Activated CD8-positive, alpha-beta T cell treated with anti-CD3 and anti-CD28 coated beads, Interleukin-2, amount 10 ng/mL, durations not matched to agents 7 days and 5 days (primary cell): ENCODE measurements at regions not wholly inside any gene's neighbourhood (a gene's known extent, or its start where the extent isn't known, plus 50 kb on each side); places are given as distances from the start of the nearest gene placed in this dataset.

Experiments
- ATAC-seq: fragments of 150-1000 bp; cut with Tn5 transposase; one replicate; pipeline ENCODE4 v1.10.0; 2021; ENCODE audit warnings: moderate library complexity
- CTCF ChIA-PET: fragments of 350-600 bp; sonication (Branson Sonifier 250); formaldehyde crosslinking; loops from one replicate; lab custom pipeline; 2021; ENCODE audit warnings: antibody characterized with exemption; lab: Charles Lee
- POLR2A ChIA-PET: fragments of 350-600 bp; sonication (Branson Sonifier 250); formaldehyde crosslinking; loops from one replicate; lab custom pipeline; 2021; ENCODE audit warnings: antibody characterized with exemption; lab: Charles Lee
- DNase-seq: peaks from one replicate; pipeline ENCODE4 v3.0.0-alpha.2; 2020
- H3K27ac Mint-ChIP-seq: one replicate; pipeline ENCODE4 v1.8.0; 2021; ENCODE audit warnings: mild to moderate bottlenecking, mixed read lengths
- H3K27me3 Mint-ChIP-seq: one replicate; pipeline ENCODE4 v1.8.0; 2021; ENCODE audit warnings: low read depth, mixed read lengths
- H3K36me3 Mint-ChIP-seq: one replicate; pipeline ENCODE4 v1.8.0; 2021; ENCODE audit warnings: low read depth, mixed read lengths
- H3K4me1 Mint-ChIP-seq: one replicate; pipeline ENCODE4 v1.8.0; 2021; ENCODE audit warnings: low read depth, mixed read lengths
- H3K4me3 Mint-ChIP-seq: one replicate; pipeline ENCODE4 v1.8.0; 2021; ENCODE audit warnings: mild to moderate bottlenecking, mixed read lengths
- H3K9me3 Mint-ChIP-seq: one replicate; pipeline ENCODE4 v1.8.0; 2022; ENCODE audit warnings: mixed read lengths; ENCODE audit not compliant: insufficient read depth

DNA sequence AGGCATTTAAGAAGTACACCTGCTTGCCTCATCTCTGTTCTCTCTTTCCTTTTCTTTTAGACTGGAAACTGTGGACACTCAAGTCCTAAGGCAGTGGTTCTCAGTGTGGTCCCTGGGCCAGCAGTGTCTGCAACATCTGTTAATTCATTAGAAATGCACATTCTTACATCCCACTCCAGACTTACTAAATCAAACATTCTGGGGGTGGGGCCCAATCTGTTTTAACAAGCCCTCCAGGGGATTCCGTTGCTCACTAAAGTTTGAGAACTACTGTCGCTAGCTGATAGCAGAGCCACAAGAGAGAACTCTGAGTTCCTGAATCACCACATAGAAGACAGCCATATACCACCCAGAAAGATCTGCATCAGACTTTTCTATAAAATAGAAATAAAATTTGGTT is 430.6 kb downstream of the BCOR start:
- Mint-ChIP-seq H3K4me3 (no peak overlapping the region), H3K9me3 (no peaks in the 10 kb centered on the region), H3K36me3 (no peaks in the 10 kb centered on the region), H3K4me1 (no peaks in the 10 kb centered on the region), H3K27me3 (no peaks in the 10 kb centered on the region), H3K27ac (no peak overlapping the region)
- POLR2A ChIA-PET: no interaction called here
- ATAC-seq (no peak), DNase-seq (no peak)
- CTCF ChIA-PET: no interaction called here

- CTCF ChIA-PET: no interaction called here
- Mint-ChIP-seq H3K27me3 (no peaks in the 10 kb centered on the region), H3K4me1 (no peaks in the 10 kb centered on the region), H3K27ac (no peak overlapping the region), H3K4me3 (no peak overlapping the region), H3K9me3 (no peaks in the 10 kb centered on the region), H3K36me3 (no peaks in the 10 kb centered on the region)
- POLR2A ChIA-PET: no interaction called here
- DNase-seq: no peak
- no peak for ATAC-seq
These were observed 429.8 kb downstream of the BCOR start for GRCh38 chrX:39667736-39668482.

DNA sequence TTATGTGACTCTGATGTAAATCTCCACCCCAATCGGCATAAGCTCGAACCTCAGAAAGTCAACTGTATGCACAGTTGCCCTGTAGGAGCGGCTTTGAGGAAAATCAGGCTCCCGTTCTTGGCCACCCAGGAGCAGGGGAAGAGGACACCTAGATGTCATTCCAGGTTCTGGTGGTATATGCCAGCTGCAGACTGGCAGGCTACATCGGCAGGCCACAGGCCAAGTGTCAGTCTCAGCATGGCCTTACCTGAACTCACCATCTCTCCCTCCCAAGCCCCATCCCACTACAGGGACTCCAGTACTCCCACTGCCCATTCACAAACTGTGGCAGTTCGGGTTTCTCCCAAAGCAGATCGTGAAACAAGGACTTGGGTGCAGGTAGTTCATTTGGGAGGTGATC is 428.1 kb downstream of the BCOR start:
- no peaks in the 10 kb centered on the region for H3K36me3 Mint-ChIP-seq
- H3K4me3 Mint-ChIP-seq: no peak overlapping the region
- H3K4me1 Mint-ChIP-seq: no peaks in the 10 kb centered on the region
- H3K27ac Mint-ChIP-seq: no peak overlapping the region
- POLR2A ChIA-PET: no interaction called here
- no peaks in the 10 kb centered on the region for H3K27me3 Mint-ChIP-seq
- no peaks in the 10 kb centered on the region for H3K9me3 Mint-ChIP-seq
- ATAC-seq (no peak), DNase-seq (no peak)
- CTCF ChIA-PET: no interaction called here

DNA sequence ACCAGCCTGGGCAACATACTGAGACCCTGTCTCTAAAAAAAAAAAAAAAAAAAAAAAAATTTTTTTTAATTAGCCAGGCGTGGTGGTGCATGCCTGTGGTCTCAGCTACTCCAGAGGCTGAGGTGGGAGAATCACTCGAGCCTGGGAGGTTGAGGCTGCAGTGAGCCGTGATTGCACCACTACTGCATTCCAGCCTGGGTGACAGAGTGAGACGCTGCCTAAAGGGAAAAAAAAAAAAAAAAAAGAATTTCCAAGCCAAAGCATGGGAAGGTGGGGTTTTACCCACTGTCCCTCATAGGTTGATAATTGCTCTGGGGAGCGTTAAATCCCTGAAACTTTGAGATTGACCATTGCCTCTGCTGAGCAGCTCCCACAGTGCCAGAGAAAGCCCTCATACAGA is 427.5 kb downstream of the BCOR start:
- no peaks in the 10 kb centered on the region for H3K9me3 Mint-ChIP-seq
- ATAC-seq (no peak), DNase-seq (no peak)
- H3K27me3 Mint-ChIP-seq: no peaks in the 10 kb centered on the region
- H3K27ac Mint-ChIP-seq: no peak overlapping the region
- H3K4me1 Mint-ChIP-seq: no peaks in the 10 kb centered on the region
- ChIA-PET CTCF (no interaction called here), POLR2A (no interaction called here)
- no peak overlapping the region for H3K4me3 Mint-ChIP-seq
- no peaks in the 10 kb centered on the region for H3K36me3 Mint-ChIP-seq

DNA sequence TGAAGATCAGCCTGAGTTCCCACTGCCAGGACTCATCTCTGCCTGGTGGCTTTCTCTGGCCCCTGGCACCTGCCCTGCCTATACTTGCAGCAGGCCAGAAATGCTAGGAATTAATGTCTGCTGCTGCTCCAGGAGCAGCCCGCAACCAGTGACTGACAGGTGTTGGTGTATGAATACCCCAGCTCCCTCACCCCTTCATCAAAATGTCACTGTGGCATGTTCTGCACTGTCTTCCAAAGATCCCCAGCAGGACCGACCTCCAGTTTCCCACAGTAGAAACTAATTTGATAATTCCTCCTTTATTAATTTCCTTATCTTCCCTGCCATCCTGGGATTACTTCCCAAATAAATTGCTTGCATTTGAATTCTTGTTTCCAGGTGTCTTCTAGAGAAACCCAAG is 425.4 kb downstream of the BCOR start:
- Mint-ChIP-seq H3K27ac (no peak overlapping the region), H3K36me3 (no peaks in the 10 kb centered on the region), H3K27me3 (no peaks in the 10 kb centered on the region), H3K9me3 (no peaks in the 10 kb centered on the region), H3K4me1 (no peaks in the 10 kb centered on the region), H3K4me3 (no peak overlapping the region)
- DNase-seq (no peak), ATAC-seq (no peak)
- ChIA-PET POLR2A (interaction anchor here (0.6 kb wide), 1 partner anchor 721 kb away, joined by 3 read pairs; no protein-coding TSS in a partner anchor), CTCF (no interaction called here)

DNA sequence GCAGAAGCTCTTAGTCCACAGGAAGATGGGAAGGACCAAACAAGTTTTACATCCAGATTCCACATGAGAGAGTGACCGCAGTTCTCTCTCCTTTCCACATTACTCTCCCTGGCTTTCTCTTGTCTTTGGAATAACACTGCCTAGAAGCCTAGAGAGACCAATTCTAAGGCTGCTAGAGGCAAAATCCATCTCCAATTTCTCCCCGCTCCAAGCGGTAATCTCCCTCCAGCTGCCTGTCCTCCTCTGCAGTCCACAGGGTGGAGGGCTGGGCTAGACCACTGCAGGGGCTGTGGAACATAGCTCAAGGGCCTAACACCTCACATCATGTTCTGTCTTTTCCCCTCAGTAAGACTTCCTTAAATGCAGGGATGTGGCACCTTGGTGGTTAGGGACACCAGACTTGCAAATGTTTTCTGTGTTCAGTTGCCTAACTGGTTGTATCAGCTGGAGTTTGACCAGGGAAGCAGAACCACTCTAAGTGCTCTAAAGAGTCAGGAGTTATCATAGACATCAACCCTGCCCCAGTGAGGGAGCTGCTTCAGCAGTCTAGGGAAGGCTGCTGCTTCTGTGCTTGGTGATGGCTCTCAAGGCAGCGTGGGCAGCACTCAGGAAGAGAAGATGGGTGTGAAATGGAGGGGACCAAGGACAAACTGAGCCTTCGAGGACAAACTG is 423.1 kb downstream of the BCOR start:
- ChIA-PET CTCF (no interaction called here), POLR2A (no interaction called here)

DNA sequence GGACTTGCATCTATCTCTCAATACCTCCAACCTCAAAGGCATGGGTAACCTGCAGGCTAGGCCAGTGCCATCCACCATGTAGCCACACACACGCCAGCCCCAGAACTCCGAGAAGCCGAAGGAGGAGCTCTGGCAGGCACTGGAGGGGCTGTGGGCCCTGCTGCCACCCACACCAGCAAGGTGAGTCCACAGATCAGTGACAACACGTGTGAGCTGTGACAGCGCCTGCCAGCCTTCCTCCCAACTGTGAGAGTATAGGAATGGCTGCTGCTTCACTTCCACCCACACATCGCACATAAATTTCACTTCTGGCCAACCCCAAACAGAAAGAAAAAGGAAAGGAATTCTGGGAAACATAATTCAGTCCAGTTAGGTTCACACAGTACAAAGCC is 422.6 kb downstream of the BCOR start:
- DNase-seq (no peak), ATAC-seq (no peak)
- Mint-ChIP-seq H3K27ac (no peak overlapping the region), H3K4me1 (no peaks in the 10 kb centered on the region), H3K4me3 (no peak overlapping the region), H3K9me3 (no peaks in the 10 kb centered on the region), H3K27me3 (no peaks in the 10 kb centered on the region), H3K36me3 (no peaks in the 10 kb centered on the region)
- CTCF ChIA-PET: no interaction called here
- POLR2A ChIA-PET: no interaction called here

More for the DNA sequence above, 423.1 kb downstream of the BCOR start:
- Mint-ChIP-seq H3K4me3 (no peak overlapping the region), H3K27ac (no peak overlapping the region), H3K27me3 (no peaks in the 10 kb centered on the region), H3K9me3 (no peaks in the 10 kb centered on the region), H3K4me1 (no peaks in the 10 kb centered on the region), H3K36me3 (no peaks in the 10 kb centered on the region)
- no peak for ATAC-seq
- DNase-seq: no peak

DNA sequence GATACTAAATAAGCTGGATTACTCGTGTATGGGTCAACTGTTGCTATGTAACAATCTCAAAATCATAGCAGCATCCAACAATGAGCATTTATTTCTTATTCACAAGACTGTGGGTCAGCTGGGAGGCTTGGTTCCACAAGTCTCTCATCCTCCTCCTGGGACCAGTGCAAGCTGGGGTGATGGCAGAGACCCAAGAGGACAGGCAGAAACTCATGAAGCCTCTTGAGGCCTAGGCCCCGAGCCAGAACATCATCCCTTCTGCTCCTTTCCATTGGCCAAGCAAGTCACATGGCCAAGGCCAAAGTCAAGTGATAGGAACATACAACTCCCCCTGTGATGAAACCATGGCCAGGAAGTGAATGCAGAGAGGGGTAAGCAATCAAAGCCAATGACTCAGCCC is 422.1 kb downstream of the BCOR start:
- Mint-ChIP-seq H3K4me1 (no peaks in the 10 kb centered on the region), H3K9me3 (no peaks in the 10 kb centered on the region), H3K27ac (no peak overlapping the region), H3K27me3 (no peaks in the 10 kb centered on the region), H3K4me3 (no peak overlapping the region), H3K36me3 (no peaks in the 10 kb centered on the region)
- no peak for DNase-seq
- ChIA-PET POLR2A (no interaction called here), CTCF (no interaction called here)
- ATAC-seq: no peak

GRCh38 chrX:39676434-39676833 is 421.3 kb downstream of the BCOR start:
- no peak for DNase-seq
- Mint-ChIP-seq H3K27ac (no peak overlapping the region), H3K4me3 (no peak overlapping the region), H3K27me3 (no peaks in the 10 kb centered on the region), H3K9me3 (no peaks in the 10 kb centered on the region), H3K36me3 (no peaks in the 10 kb centered on the region), H3K4me1 (no peaks in the 10 kb centered on the region)
- ChIA-PET CTCF (no interaction called here), POLR2A (no interaction called here)
- ATAC-seq: no peak

DNA sequence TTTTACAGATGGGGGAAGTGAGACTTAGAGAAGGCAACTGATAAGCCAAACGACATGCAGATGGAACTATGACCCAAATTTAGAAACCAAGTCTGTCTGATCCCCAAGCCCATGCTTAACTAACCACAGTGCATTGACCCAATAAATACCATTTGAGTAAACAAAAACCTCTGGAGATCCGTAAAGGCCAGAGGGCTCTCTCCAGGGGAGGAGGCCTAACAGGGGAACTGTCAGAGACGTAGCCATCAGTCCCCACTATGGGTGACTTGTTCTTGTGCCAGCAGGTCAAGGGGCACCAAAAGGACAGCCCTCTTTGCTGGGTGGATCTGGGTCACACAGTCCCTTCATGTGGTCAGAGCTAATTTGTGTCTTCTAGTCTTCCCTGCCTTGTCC is 420.2 kb downstream of the BCOR start:
- Mint-ChIP-seq H3K4me1 (no peaks in the 10 kb centered on the region), H3K27ac (no peak overlapping the region), H3K4me3 (no peak overlapping the region), H3K27me3 (no peaks in the 10 kb centered on the region), H3K36me3 (no peaks in the 10 kb centered on the region), H3K9me3 (no peaks in the 10 kb centered on the region)
- ATAC-seq (no peak), DNase-seq (no peak)
- POLR2A ChIA-PET: no interaction called here
- CTCF ChIA-PET: no interaction called here

- Mint-ChIP-seq H3K4me3 (no peak overlapping the region), H3K36me3 (no peaks in the 10 kb centered on the region), H3K4me1 (no peaks in the 10 kb centered on the region), H3K9me3 (no peaks in the 10 kb centered on the region), H3K27me3 (no peaks in the 10 kb centered on the region), H3K27ac (no peak overlapping the region)
- ATAC-seq (no peak), DNase-seq (no peak)
- ChIA-PET CTCF (no interaction called here), POLR2A (no interaction called here)
These were observed 419.6 kb downstream of the BCOR start for GRCh38 chrX:39677978-39678791.

DNA sequence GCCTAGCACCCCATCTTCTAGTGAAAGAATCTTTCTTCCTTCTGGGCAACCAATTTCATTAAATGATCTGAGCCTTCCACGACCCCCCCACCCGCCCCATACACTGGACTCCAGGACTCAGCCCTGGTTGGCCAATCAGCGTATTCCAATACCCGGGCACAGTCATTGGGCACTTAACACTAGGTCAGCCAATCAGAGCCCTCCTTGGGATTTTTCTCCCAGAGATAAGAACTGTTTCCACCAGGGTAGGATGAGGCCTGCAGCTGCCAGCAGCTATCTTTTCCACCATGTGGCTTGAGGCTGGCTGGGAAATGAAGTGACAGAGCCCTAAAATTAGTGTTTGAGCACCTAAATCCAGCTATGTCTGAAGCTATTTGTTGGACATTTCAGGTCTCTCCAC is 418.8 kb downstream of the BCOR start:
- DNase-seq (no peak), ATAC-seq (no peak)
- Mint-ChIP-seq H3K4me3 (no peak overlapping the region), H3K4me1 (no peaks in the 10 kb centered on the region), H3K36me3 (no peaks in the 10 kb centered on the region), H3K27me3 (no peaks in the 10 kb centered on the region), H3K9me3 (no peaks in the 10 kb centered on the region), H3K27ac (no peak overlapping the region)
- ChIA-PET CTCF (no interaction called here), POLR2A (no interaction called here)
